HCT116 (cell line): ENCODE measurements at regions not wholly inside any gene's neighbourhood (a gene's known extent, or its start where the extent isn't known, plus 50 kb on each side); places are given as distances from the start of the nearest gene placed in this dataset.

Experiments
- ATAC-seq: fragments of 200-7000 bp; cut with Tn5 transposase; 2 replicates; pipeline ENCODE4 v1.9.1; 2020; ENCODE audit warnings: mild to moderate bottlenecking, moderate library complexity
- BruUV-seq: library from RNA; stranded (reverse); fragments of 400-500 nt; replicated peaks from 2 replicates; lab custom pipeline; 2021; lab: Mats Ljungman, UMichigan
- CTCF ChIA-PET: fragments of 300-600 bp; sonication (Branson Sonifier 250); formaldehyde crosslinking; loops from one replicate; lab custom pipeline; 2021; ENCODE audit warnings: antibody characterized with exemption; lab: Charles Lee
- POLR2A ChIA-PET: fragments of 300-600, 350-600 bp; sonication (Branson Sonifier 250); formaldehyde crosslinking; loops from one replicate; lab custom pipeline; 2021; ENCODE audit warnings: antibody characterized with exemption; lab: Charles Lee
- RAD21 ChIA-PET, 2 experiments: fragments of 300-600 bp; sonication (Branson Sonifier 250); formaldehyde crosslinking; loops; one replicate each; lab custom pipeline; 2023; ENCODE audit warnings: low total read pairs in 2 of 2; ENCODE audit not compliant: uncharacterized antibody in 2 of 2, unreplicated experiment in 2 of 2, low non-redundant PET in 1 of 2; lab: Charles Lee
- DNase-seq: peaks from one replicate; pipeline ENCODE4 v3.0.0-alpha.2; 2010; ENCODE audit warnings: low read depth, low spot score
- H2AFZ ChIP-seq: fragments of 200-600 bp; shearing (Covaris generic), sonication (generic); 2 replicates; pipeline ENCODE4 v1.6.1; 2017; ENCODE audit warnings: low read depth, mixed run types, mixed read lengths, antibody characterized with exemption, low read length; ENCODE audit not compliant: poor library complexity, severe bottlenecking
- H3K27ac ChIP-seq: 2 replicates; pipeline ENCODE4 v1.5.1; 2012; ENCODE audit warnings: low read depth, low read length
- H3K27me3 ChIP-seq: fragments of 200-600 bp; sonication (generic); 2 replicates; pipeline ENCODE4 v1.6.1; 2016; ENCODE audit warnings: mixed run types, low read length, mixed read lengths; ENCODE audit not compliant: insufficient read depth
- H3K36me3 ChIP-seq, 2 experiments: fragments of 200-500 bp in 1 of 2; fragments of 200-600 bp in 1 of 2; sonication (Bioruptor generic) in 1 of 2; sonication (generic) in 1 of 2; 2 replicates each; pipeline versions ENCODE4 v1.5.1 to v1.6.1; 2014 to 2016; ENCODE audit warnings: low read length in 2 of 2, inconsistent platforms in 1 of 2, mixed read lengths in 1 of 2, mixed run types in 1 of 2; ENCODE audit not compliant: insufficient read depth in 2 of 2, control insufficient read depth in 1 of 2
- H3K4me1 ChIP-seq, 2 experiments: fragments of 200-600 bp in 1 of 2; sonication (generic) in 1 of 2; 2 replicates each; pipeline versions ENCODE4 v1.5.1 to v1.6.1; 2012 to 2017; ENCODE audit warnings: low read length in 2 of 2, inconsistent platforms in 1 of 2, mild to moderate bottlenecking in 1 of 2, mixed read lengths in 1 of 2, mixed run types in 1 of 2, moderate library complexity in 1 of 2; ENCODE audit not compliant: insufficient read depth in 2 of 2, control insufficient read depth in 1 of 2
- H3K4me2 ChIP-seq: fragments of 200-600 bp; sonication (generic); 2 replicates; pipeline ENCODE4 v1.6.1; 2017; ENCODE audit warnings: mixed run types, low read length, mixed read lengths
- H3K4me3 ChIP-seq, 2 experiments: fragments of 200-600 bp in 1 of 2; sonication (generic) in 1 of 2; replicated peaks in 1 of 2; 2 replicates each; pipeline ENCODE4 v1.5.1; 2011 to 2016; ENCODE audit warnings: low read length in 2 of 2, control low read depth in 1 of 2, low read depth in 1 of 2, mild to moderate bottlenecking in 1 of 2, mixed read lengths in 1 of 2, mixed run types in 1 of 2
- H3K79me2 ChIP-seq: fragments of 200-600 bp; sonication (generic); 2 replicates; pipeline ENCODE4 v1.6.1; 2017; ENCODE audit warnings: mild to moderate bottlenecking, mixed run types, low read length, moderate library complexity, mixed read lengths; ENCODE audit not compliant: insufficient read depth
- H3K9ac ChIP-seq: fragments of 200-600 bp; sonication (generic); 2 replicates; pipeline ENCODE4 v1.6.1; 2016; ENCODE audit warnings: low read length, mixed read lengths
- H3K9me2 ChIP-seq: fragments of 200-600 bp; sonication (generic), shearing (Covaris generic); 2 replicates; pipeline ENCODE4 v1.6.1; 2017; ENCODE audit warnings: mixed run types, mild to moderate bottlenecking, moderate library complexity; ENCODE audit not compliant: insufficient read depth
- H3K9me3 ChIP-seq, 2 experiments: fragments of 200-500 bp in 1 of 2; fragments of 200-600 bp in 1 of 2; sonication (Bioruptor generic) in 1 of 2; sonication (generic) in 1 of 2; 2 replicates each; pipeline ENCODE4 v1.6.1; 2014 to 2017; ENCODE audit warnings: low read length in 2 of 2, mixed read lengths in 2 of 2, inconsistent platforms in 1 of 2, low read depth in 1 of 2, mild to moderate bottlenecking in 1 of 2, mixed run types in 1 of 2, moderate library complexity in 1 of 2; ENCODE audit not compliant: control insufficient read depth in 1 of 2, insufficient read depth in 1 of 2
- H4K20me1 ChIP-seq: fragments of 200-600 bp; sonication (generic), shearing (Covaris generic); 2 replicates; pipeline ENCODE4 v1.6.1; 2017; ENCODE audit warnings: mixed run types, mild to moderate bottlenecking, moderate library complexity; ENCODE audit not compliant: insufficient read depth
- ATF3 ChIP-seq: IDR thresholded peaks from 2 replicates; pipeline ENCODE4 v1.6.1; 2012
- CTCF ChIP-seq, 3 experiments: fragments of 200-600 bp in 1 of 3; sonication (generic) in 1 of 3; IDR thresholded peaks in 2 of 3; conservative IDR thresholded peaks in 1 of 3; 2 replicates each; pipeline ENCODE4 v1.5.1; 2012 to 2017; ENCODE audit warnings: low read depth in 2 of 3, low read length in 2 of 3, antibody characterized with exemption in 1 of 3, borderline replicate concordance in 1 of 3, control low read depth in 1 of 3, mild to moderate bottlenecking in 1 of 3, mixed read lengths in 1 of 3, mixed run types in 1 of 3, moderate library complexity in 1 of 3; ENCODE audit not compliant: insufficient read depth in 1 of 3
- EZH2 ChIP-seq: fragments of 200-600 bp; sonication (generic); IDR thresholded peaks from 2 replicates; pipeline ENCODE4 v1.6.1; 2017; ENCODE audit warnings: antibody characterized with exemption, mixed run types
- FOSL1 ChIP-seq: IDR thresholded peaks from 2 replicates; pipeline ENCODE4 v1.6.1; 2012; ENCODE audit warnings: low read depth
- POLR2AphosphoS5 ChIP-seq: IDR thresholded peaks from 2 replicates; pipeline ENCODE4 v1.6.1; 2011; ENCODE audit warnings: mild to moderate bottlenecking, low read depth, low read length, moderate library complexity
- RAD21 ChIP-seq: IDR thresholded peaks from 2 replicates; pipeline ENCODE4 v1.6.1; 2012; ENCODE audit warnings: low read depth, mild to moderate bottlenecking
- SP1 ChIP-seq: IDR thresholded peaks from 2 replicates; pipeline ENCODE4 v1.6.1; 2012; ENCODE audit warnings: low read depth
- intact Hi-C: fragments of 100-400 bp; cut with micrococcal nuclease; formaldehyde crosslinking; loops from 2 replicates; pipeline ENCODE4 v1.10.0; 2022

- ATAC-seq (no peak), DNase-seq (no peak)
- no peak overlapping the region for H2AFZ ChIP-seq
- intact Hi-C loops = no loop called here
- H3K4me3 ChIP-seq = no peak overlapping the region
- no peaks in the 10 kb centered on the region for H3K4me1 ChIP-seq
- CTCF ChIA-PET = no interaction called here
- POLR2A ChIA-PET = no interaction called here
- no peaks in the 10 kb centered on the region for H4K20me1 ChIP-seq
- no peaks in the 10 kb centered on the region for H3K79me2 ChIP-seq
- no peaks in the 10 kb centered on the region for H3K36me3 ChIP-seq
- H3K27ac ChIP-seq = no peak overlapping the region
- no peak overlapping the region for H3K9ac ChIP-seq
- peaks cover 13% of the 10 kb centered on the region; the same call in 1 of the 2 replicates for H3K27me3 ChIP-seq
- RAD21 ChIA-PET = no interaction called here
- TF ChIP-seq SP1 (no peak), CTCF (IDR thresholded peaks at IDR 0.05 in 2 of 3, conservative IDR thresholded peaks at IDR 0.05 in 1 of 3; ENCODE audit: borderline replicate concordance in 1 of 3, insufficient read depth in 1 of 3, low read depth in 2 of 3, low read length in 2 of 3) (no peak)
- no peak overlapping the region for H3K4me2 ChIP-seq
- no peaks in the 10 kb centered on the region for H3K9me2 ChIP-seq
- no TSS peak for BruUV-seq
- H3K9me3 ChIP-seq = no peaks in the 10 kb centered on the region
These were observed 247.7 kb upstream of the TTC14 start for GRCh38 chr3:180354214-180354613.

- Histone ChIP-seq H3K36me3 (no peaks in the 10 kb centered on the region), H3K27ac (no peak overlapping the region), H3K9ac (no peak overlapping the region), H3K4me1 (no peaks in the 10 kb centered on the region)
- no peak for DNase-seq
- TF ChIP-seq ATF3 (no peak), SP1 (no peak), POLR2AphosphoS5 (no peak), FOSL1 (no peak), EZH2 (no peak), RAD21 (no peak)
- TF ChIP-seq, all 23 proteins: peak for 0
- Histone ChIP-seq H3K27me3 (peaks cover 13% of the 10 kb centered on the region; the same call in 1 of the 2 replicates), H3K9me3 (no peaks in the 10 kb centered on the region), H2AFZ (no peak overlapping the region), H3K4me2 (no peak overlapping the region), H3K9me2 (no peaks in the 10 kb centered on the region), H4K20me1 (no peaks in the 10 kb centered on the region), H3K79me2 (no peaks in the 10 kb centered on the region), H3K4me3 (no peak overlapping the region)
- ChIA-PET RAD21 (no interaction called here), CTCF (no interaction called here), POLR2A (no interaction called here)
- intact Hi-C loops = no loop called here
- ATAC-seq = no peak
- BruUV-seq = no TSS peak
These were observed 243.8 kb upstream of the TTC14 start for GRCh38 chr3:180358179-180358578.
